Activated CD4-positive, alpha-beta T cell treated with anti-CD3 and anti-CD28 coated beads for 24 hours (primary cell): ENCODE measurements at regions not wholly inside any gene's neighbourhood (a gene's known extent, or its start where the extent isn't known, plus 50 kb on each side); places are given as distances from the start of the nearest gene placed in this dataset.
"Not testable (repeated sequence)": the region's sequence is repeated elsewhere in the genome, so short reads cannot be mapped to it uniquely, and the experiment has no call there.

Experiments
- DNase-seq, 2 donors: peaks; one replicate each; pipeline ENCODE4 v3.0.0-alpha.2; 2020; ENCODE audit warnings: low read depth in 2 of 2

DNA sequence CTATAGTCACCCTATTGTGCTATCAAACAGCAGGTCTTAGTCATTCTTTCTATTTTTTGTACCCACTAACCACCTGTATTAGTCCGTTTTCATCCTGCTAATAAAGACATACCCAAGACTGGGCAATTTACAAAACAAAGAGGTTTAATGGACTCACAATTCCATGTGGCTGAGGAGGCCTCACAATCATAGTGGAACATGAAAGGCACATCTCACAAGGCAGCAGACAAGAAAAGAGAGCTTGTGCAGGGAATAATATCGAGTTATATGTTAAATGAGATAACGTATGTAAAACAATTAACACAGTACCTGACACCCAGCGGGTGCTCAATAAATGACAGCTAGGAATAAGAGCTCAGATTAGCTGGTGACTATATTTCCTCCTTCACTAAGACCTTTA is 88.1 kb upstream of the WDR44 start:
- no peak for DNase-seq

DNA sequence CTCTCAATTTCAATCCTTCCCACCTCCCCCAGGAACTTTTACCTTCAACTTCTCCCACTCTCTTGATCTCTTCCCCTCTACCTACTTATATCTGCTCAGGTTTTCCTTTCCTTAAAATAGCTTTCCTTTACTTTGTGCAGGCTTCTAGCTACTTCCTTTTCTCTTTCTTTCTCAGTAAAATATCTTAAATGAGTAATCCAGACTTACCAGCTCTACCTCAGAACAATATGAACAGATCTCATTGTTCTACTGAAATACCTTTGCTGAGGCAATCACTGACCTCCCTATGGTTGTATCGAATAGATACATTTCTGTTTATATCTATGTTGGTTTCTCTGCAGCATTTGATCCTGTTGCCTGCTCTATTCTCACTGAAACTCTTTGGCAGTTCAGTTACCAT is 86.7 kb upstream of the WDR44 start:
- DNase-seq = no peak

DNA sequence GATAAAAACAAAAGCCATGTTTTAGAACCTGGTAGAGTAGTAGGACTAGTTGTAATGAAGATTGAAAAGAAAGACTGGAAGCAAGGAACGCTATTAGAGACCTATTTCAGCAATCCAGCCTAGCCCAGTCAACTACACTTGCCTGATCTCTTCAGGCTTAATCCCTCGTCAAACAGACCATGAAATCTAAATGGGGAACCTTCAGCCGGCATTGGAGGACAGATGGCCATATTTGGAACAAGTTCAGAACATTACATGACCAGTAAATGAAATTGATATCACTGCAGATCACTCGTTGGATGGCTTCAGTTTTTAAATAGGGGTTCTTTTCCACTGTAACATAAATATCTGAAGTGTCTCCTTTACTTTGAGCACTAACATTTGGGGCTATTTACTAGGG is 84.8 kb upstream of the WDR44 start:
- no peak for DNase-seq

DNA sequence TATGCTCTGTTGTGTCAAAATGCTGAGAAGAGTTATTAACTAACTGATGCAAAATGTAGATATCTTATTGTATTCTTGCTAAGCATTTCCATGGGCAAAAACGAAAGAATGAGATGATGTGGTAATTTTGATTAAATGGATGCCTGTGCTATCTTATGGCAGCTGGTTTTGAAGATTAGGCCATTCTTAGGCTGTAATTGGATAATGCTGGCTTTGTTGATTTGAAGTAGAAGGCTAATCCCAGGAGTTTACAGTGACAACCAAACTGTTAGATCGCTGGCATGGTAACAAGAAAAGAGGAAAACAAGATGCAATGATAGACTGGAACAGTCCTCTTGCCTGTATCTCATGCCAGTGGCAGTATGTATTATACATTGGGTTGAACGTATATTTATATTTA is 74.1 kb upstream of the WDR44 start:
- DNase-seq = no peak

DNA sequence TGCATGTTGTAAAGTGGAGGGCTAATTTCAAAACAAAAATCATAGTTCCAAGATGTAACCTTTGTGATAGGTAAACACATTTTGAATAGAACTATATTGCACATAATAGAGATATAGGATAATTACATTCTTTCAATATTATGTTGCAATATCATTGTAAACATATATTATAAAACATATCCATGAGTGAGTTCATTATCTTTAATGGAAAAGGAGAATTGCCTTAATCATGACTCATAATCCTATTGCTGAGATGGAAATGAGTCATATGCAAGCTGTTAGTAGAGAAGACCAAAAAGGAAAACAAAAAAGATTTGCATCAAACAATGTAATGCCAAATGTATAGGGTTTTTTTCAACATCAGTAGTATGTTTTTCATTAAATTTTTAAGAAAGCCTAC is 73.7 kb upstream of the WDR44 start:
- no peak for DNase-seq

DNA sequence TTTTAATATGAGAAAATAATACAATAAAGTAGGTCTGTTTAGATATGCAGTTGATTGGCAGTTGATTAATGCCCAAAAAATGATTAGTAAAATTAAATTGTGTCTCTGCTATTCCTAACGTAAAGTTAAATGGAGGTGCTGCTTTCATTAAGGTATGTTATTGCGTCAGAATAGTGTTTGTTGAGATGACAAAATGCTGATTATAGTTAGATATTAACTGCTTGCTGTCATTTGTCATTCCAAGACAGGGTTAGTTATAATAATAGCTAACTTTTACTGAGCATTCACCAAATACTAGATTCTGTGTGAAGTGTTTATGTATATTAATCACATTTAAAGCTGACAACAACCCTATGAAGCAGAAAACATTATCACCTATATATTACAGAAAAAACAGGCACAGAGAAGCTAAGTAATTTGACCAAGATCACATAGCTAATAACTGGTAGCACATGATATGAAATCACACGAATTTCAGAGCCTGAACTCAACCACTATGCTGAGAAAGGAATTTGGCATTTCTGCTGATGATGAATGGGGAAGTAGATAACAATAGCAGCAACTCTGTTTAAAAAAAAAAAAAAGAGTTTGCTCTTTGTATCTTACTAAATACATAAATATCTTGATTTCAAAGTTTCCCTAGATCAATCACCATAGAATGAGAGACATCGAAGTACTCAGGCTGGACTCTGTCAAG is 59.7 kb upstream of the WDR44 start:
- DNase-seq = no peak

DNA sequence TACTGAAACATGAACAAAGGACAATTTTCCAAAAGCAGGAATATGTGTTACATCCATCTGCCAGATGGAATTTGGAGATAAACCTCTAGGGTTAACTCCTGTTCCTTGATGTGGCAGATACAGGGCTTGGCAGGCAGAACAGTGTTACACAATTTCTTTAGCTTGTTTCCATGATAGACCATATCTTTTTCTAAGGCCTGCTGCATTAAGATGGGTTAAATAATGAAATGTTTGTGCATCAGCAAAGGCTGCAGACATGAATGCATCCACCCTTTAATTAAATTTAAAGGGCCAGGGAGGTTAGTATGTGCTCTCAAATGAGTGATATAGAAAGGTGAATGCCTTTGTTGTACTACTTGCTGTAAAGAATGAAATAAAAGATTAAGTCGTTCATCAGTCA is 50.1 kb upstream of the WDR44 start:
- DNase-seq = not testable (repeated sequence)
